ENCODE measurements at regions not wholly inside any gene's neighbourhood (a gene's known extent, or its start where the extent isn't known, plus 50 kb on each side); places are given as distances from the start of the nearest gene placed in this dataset.
A peak's percentile ranks its signal among the peaks of the same experiment; 100 is the strongest.

DNA sequence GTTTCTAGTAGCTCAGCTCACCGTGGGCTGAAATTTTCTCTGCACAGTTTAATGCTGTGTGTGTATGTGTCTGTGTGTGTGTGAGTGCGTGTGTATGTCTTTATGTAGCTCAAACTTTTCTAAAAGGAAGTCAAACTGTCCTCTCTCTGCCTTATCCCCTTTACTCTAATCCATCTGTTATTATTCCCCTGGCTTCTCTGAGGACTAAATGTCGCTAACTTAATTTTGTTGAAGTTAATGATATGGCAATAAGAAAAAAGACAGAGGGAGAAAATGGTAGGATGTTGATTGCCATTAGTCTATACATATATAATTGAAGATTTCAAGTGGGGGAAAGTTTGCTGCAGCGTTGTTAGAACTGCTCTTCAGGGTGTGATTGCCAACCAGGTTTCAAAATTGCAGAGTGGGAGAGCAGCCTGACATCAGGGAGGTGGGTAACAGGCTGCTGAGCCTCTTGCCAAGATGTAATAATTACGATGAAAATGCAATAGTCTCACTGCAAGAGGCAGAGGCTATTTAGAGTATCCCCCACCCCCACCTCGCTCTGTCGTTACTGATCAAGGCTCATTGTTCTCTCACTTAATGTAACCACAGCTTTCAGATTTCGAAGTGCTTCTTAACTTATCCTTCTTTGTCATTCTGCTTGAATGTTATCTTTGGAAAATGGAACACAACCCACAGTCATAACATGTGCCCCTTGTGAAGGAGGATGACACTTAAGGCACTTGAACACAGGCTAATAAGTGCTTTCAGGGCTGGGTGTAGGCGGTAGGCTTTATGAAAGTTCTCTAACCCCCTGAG is 559.0 kb upstream of the PLXNA2 start:
- TF ChIP-seq, protein P1, sequence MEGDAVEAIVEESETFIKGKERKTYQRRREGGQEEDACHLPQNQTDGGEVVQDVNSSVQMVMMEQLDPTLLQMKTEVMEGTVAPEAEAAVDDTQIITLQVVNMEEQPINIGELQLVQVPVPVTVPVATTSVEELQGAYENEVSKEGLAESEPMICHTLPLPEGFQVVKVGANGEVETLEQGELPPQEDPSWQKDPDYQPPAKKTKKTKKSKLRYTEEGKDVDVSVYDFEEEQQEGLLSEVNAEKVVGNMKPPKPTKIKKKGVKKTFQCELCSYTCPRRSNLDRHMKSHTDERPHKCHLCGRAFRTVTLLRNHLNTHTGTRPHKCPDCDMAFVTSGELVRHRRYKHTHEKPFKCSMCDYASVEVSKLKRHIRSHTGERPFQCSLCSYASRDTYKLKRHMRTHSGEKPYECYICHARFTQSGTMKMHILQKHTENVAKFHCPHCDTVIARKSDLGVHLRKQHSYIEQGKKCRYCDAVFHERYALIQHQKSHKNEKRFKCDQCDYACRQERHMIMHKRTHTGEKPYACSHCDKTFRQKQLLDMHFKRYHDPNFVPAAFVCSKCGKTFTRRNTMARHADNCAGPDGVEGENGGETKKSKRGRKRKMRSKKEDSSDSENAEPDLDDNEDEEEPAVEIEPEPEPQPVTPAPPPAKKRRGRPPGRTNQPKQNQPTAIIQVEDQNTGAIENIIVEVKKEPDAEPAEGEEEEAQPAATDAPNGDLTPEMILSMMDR (IDR thresholded peaks at IDR 0.05; ENCODE audit: insufficient read depth, low read depth, low read length, missing control alignments), result no peak
- no peak overlapping the region for H3K4me3 ChIP-seq (ENCODE audit: low read length)
- DNase-seq (ENCODE audit: low read depth), result no peak

DNA sequence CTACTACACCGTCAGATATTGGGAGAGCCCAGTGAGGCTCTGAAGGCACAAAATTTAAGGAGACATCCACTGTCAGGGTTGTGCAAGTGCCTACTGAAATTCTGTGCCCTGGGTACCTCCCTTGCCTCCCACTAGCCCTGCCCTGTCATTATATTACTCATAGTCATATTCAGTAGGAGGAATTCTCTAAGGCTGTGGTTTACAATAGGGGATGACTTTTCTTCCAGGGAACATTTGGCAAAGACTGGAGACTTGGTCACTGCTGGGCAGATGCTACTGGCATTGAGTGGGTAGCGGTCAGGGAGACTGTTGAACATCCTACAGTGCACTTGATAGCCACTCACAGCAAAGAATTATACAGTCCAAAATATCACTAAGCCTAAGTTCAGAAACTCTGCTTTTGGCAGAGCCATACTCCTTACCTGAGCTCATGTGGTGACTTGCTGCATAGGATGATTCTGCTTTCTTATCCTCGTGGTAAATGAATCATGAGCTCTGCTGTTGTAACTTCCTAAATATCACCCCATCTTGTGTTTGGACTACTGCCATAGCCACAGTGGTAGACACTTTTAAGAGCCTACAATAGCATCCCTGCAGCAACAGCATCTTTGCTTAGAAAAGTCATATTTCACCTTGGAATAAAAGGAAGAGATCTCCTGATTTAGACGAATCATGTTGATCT is 563.4 kb upstream of the PLXNA2 start:
- TF ChIP-seq, protein P1 (IDR thresholded peaks at IDR 0.05; ENCODE audit: insufficient read depth, low read depth, low read length, missing control alignments), result no peak
- peak; percentile 95 for DNase-seq (ENCODE audit: low read depth)

DNA sequence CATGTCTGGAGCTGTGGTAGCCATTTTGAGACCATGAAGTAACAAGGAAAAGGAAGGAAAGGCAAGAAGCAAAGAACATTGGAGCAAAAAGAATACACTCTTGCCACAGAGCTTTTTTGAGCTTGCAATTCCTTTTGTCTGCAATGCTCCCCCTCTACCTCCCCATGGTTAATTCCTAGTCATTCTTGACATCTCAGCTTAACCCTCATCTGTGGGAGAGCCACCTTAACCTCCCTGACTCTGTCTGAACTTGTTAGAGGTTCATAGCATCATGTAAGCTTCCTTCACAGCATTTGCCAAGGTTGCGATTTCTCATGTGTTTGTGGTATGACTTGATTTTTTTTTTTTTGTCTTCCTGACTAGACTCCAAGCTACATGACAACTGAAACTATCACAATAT is 564.1 kb upstream of the PLXNA2 start:
- TF ChIP-seq, protein P1 (IDR thresholded peaks at IDR 0.05; ENCODE audit: insufficient read depth, low read depth, low read length, missing control alignments), result no peak
- no peak overlapping the region for H3K4me3 ChIP-seq (ENCODE audit: low read length)
- peak; percentile 96 for DNase-seq (ENCODE audit: low read depth)

More for the DNA sequence above, 563.4 kb upstream of the PLXNA2 start:
- H3K4me3 ChIP-seq (ENCODE audit: low read length), result no peak overlapping the region

DNA sequence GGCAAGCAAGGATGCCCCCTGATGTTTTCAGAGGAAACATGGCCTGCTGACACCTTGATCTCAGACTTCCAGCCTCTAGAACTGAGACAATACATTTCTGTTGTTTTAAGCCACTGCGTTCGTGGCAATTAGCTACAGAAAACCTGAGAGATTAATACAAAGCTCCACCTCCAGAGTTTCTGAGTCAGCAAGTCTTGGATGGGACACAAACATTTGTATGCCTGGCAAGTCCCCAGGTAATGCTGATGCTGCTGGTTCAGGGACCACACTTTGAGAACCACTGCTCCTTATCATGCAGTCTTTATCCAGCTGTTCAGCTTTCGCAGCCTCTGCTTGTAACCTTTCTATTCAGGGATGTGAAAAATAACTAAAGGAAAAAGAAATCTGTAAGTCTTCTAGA is 565.7 kb upstream of the PLXNA2 start:
- TF ChIP-seq, protein P1 (IDR thresholded peaks at IDR 0.05; ENCODE audit: insufficient read depth, low read depth, low read length, missing control alignments), result no peak

DNA sequence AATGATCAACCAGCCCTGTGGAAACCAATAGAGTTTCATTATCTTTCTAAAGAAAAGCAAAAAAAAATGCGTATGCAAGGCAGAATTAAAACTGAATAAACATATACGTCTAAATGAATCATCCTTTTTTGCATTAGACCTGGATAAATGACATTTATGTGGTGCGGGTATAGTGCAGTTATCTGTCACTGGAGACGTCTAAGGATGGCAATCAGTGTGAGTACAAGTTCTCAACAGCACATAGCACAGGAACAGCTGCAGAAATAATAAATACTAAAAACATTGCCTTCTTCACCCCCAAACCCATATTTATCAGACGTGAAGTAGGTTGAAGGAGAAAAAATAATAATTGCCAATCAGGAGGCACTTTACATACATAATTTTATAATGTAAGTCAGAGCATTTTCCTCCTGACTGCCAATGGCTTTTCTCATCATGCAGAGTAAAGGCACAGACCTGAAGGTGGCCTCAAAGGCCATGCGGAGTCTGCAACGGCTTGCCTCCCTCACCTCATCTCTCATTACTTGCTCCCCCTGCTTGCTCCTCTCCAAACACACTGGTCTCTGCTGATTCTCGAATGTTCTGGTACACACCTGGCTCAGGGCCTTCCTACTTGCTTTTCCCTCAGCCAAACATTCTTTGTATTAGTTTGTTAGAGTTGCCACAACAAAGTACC is 574.7 kb upstream of the PLXNA2 start:
- no peak overlapping the region for H3K4me3 ChIP-seq (ENCODE audit: low read length)
- TF ChIP-seq, protein P1 (IDR thresholded peaks at IDR 0.05; ENCODE audit: insufficient read depth, low read depth, low read length, missing control alignments), result no peak
- no peak for DNase-seq (ENCODE audit: low read depth)

More for the DNA sequence above, 565.7 kb upstream of the PLXNA2 start:
- H3K4me3 ChIP-seq (ENCODE audit: low read length), result no peak overlapping the region
- DNase-seq (ENCODE audit: low read depth), result peak; percentile 65

DNA sequence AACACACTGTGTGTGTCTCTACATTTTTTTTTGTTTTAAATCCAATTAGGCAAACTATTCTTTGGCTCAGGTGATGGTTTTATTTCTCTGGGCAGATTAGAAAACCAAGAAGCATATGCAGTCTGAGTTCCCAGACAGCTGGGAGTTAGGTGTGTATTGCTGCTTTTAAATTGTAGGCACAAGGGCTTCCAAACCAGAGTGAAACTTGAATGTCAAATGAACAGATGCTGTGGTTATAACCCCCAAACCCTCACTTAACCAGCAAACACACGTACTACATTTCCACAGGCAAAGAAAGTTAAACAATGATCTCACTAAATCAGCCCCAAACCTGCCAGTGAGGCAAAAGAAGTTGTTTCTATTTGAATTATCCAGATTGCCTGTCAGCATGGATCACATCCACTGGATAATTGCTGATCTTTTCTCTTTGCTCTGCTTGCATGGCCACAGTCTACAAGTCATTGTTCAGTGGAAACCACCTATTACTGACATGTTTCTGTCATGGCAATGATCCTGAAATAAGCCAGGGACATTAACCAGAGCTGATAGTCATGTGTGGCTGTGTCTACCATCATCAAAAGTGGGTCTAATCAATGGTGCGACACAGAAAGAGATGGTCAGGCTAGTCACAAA is 576.5 kb upstream of the PLXNA2 start:
- DNase-seq (ENCODE audit: low read depth), result no peak
- no peak overlapping the region for H3K4me3 ChIP-seq (ENCODE audit: low read length)
- TF ChIP-seq, protein P1 (IDR thresholded peaks at IDR 0.05; ENCODE audit: insufficient read depth, low read depth, low read length, missing control alignments), result no peak
